Fibroblast of lung (primary cell): ENCODE measurements at regions not wholly inside any gene's neighbourhood (a gene's known extent, or its start where the extent isn't known, plus 50 kb on each side); places are given as distances from the start of the nearest gene placed in this dataset.
A peak's percentile ranks its signal among the peaks of the same experiment; 100 is the strongest.

Experiments
- DNase-seq, 2 donors: peaks; one replicate each; pipeline versions ENCODE4 v3.0.0 to v3.0.0-alpha.2; 2010; ENCODE audit warnings: low read depth in 2 of 2
- H2AFZ ChIP-seq: 2 replicates; pipeline ENCODE4 v1.5.1; 2012; ENCODE audit warnings: low read length, control low read depth, inconsistent platforms
- H3K27ac ChIP-seq: 2 replicates; pipeline ENCODE4 v1.5.1; 2011; ENCODE audit warnings: low read length, control low read depth; ENCODE audit not compliant: insufficient read depth
- H3K27me3 ChIP-seq: 2 replicates; pipeline ENCODE4 v1.5.1; 2011; ENCODE audit warnings: mild to moderate bottlenecking, low read length; ENCODE audit not compliant: control insufficient read depth, insufficient read depth
- H3K36me3 ChIP-seq: 2 replicates; pipeline ENCODE4 v1.5.1; 2011; ENCODE audit warnings: low read length; ENCODE audit not compliant: control insufficient read depth, insufficient read depth
- H3K4me1 ChIP-seq: 2 replicates; pipeline ENCODE4 v1.5.1; 2011; ENCODE audit warnings: low read length; ENCODE audit not compliant: control insufficient read depth, insufficient read depth; ENCODE audit errors: extremely low read depth
- H3K4me2 ChIP-seq: 2 replicates; pipeline ENCODE4 v1.5.1; 2011; ENCODE audit warnings: low read length, control low read depth; ENCODE audit not compliant: insufficient read depth; ENCODE audit errors: extremely low read depth
- H3K4me3 ChIP-seq, 4 experiments: fragments of 200-600 bp in 1 of 4; sonication (generic) in 1 of 4; replicated peaks in 1 of 4; 2 replicates each; pipeline ENCODE4 v1.5.1; 2011 to 2016; ENCODE audit warnings: low read length in 4 of 4, low read depth in 3 of 4, mild to moderate bottlenecking in 3 of 4, control low read depth in 2 of 4, inconsistent platforms in 1 of 4, mixed read lengths in 1 of 4; ENCODE audit not compliant: insufficient read depth in 1 of 4; ENCODE audit errors: control extremely low read depth in 1 of 4
- H3K79me2 ChIP-seq: 2 replicates; pipeline ENCODE4 v1.5.1; 2012; ENCODE audit warnings: mild to moderate bottlenecking, low read length, inconsistent platforms; ENCODE audit not compliant: control insufficient read depth, insufficient read depth
- H3K9ac ChIP-seq: 2 replicates; pipeline ENCODE4 v1.5.1; 2011; ENCODE audit warnings: mild to moderate bottlenecking, low read length, control low read depth; ENCODE audit not compliant: insufficient read depth
- H3K9me3 ChIP-seq: 2 replicates; pipeline ENCODE4 v1.5.1; 2012; ENCODE audit warnings: low read depth, low read length; ENCODE audit not compliant: control insufficient read depth, insufficient read depth
- H4K20me1 ChIP-seq: 2 replicates; pipeline ENCODE4 v1.5.1; 2011; ENCODE audit warnings: low read length; ENCODE audit not compliant: control insufficient read depth, insufficient read depth; ENCODE audit errors: extremely low read depth
- CTCF ChIP-seq, 2 donors: IDR thresholded peaks in 1 of 2; conservative IDR thresholded peaks in 1 of 2; 1 replicate in 1 of 2; 2 replicates in 1 of 2; pipeline ENCODE4 v1.5.1; 2011 to 2012; ENCODE audit warnings: low read length in 2 of 2, control low read depth in 1 of 2, inconsistent platforms in 1 of 2, low read depth in 1 of 2, mild to moderate bottlenecking in 1 of 2
- EZH2 ChIP-seq: IDR thresholded peaks from 2 replicates; pipeline ENCODE4 v1.5.1; 2012; ENCODE audit warnings: low read length, control low read depth, mild to moderate bottlenecking; ENCODE audit errors: missing control alignments

DNA sequence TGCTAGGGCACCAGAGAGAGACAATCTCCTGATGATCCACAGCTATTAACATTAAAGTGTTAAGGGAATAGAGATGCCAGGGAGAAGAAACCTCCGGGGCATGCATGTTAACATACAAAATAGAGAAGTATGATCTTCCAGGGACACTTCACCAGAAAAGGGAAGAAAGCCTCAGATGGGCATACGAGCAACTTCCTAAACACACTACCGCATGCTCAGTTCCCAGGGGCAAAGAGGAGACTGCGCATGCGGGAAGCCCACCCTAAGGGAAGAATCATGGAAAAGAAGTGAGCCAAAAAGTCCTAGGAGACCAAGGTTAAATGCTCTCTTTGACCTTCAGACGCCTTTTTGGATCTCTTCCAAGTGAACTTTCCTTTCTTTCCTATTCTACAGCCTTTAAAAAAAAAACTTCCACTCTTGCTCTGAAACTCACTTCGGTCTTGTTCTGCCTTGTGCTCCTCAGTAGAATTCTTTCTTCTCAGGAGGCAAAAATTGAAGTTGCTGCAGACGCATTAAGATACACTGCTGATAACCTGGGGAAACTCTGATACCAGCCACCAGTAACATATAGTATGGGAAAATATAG is 1211.3 kb downstream of the REEP3 start:
- no peaks in the 10 kb centered on the region for H3K9me3 ChIP-seq
- DNase-seq = no peak

GRCh38 chr10:64733980-64734379 is 1212.8 kb downstream of the REEP3 start:
- DNase-seq = peak in 1 of 2 donors; percentile 45
- Histone ChIP-seq H3K4me3 (no peak overlapping the region), H3K9ac (no peak overlapping the region), H3K36me3 (no peaks in the 10 kb centered on the region), H3K27me3 (no peaks in the 10 kb centered on the region), H3K4me1 (no peaks in the 10 kb centered on the region), H3K4me2 (no peak overlapping the region), H3K9me3 (no peaks in the 10 kb centered on the region), H3K27ac (no peak overlapping the region), H3K79me2 (no peaks in the 10 kb centered on the region), H4K20me1 (no peaks in the 10 kb centered on the region), H2AFZ (no peak overlapping the region)
- TF ChIP-seq EZH2 (no peak), CTCF (conservative IDR thresholded peaks at IDR 0.05 in 1 of 2, IDR thresholded peaks at IDR 0.05 in 1 of 2; ENCODE audit: low read depth in 1 of 2, low read length in 2 of 2) (peak in 1 of 2 donors; percentile 54)

More for the DNA sequence above, 1211.3 kb downstream of the REEP3 start:
- no peaks in the 10 kb centered on the region for H4K20me1 ChIP-seq
- no peaks in the 10 kb centered on the region for H3K36me3 ChIP-seq
- no peaks in the 10 kb centered on the region for H3K27me3 ChIP-seq
- H3K27ac ChIP-seq = no peak overlapping the region
- H2AFZ ChIP-seq = no peak overlapping the region
- H3K4me1 ChIP-seq = no peaks in the 10 kb centered on the region
- TF ChIP-seq EZH2 (no peak), CTCF (conservative IDR thresholded peaks at IDR 0.05 in 1 of 2, IDR thresholded peaks at IDR 0.05 in 1 of 2; ENCODE audit: low read depth in 1 of 2, low read length in 2 of 2) (no peak)
- H3K4me2 ChIP-seq = no peak overlapping the region
- no peak overlapping the region for H3K9ac ChIP-seq
- no peak overlapping the region for H3K4me3 ChIP-seq
- H3K79me2 ChIP-seq = no peaks in the 10 kb centered on the region

DNA sequence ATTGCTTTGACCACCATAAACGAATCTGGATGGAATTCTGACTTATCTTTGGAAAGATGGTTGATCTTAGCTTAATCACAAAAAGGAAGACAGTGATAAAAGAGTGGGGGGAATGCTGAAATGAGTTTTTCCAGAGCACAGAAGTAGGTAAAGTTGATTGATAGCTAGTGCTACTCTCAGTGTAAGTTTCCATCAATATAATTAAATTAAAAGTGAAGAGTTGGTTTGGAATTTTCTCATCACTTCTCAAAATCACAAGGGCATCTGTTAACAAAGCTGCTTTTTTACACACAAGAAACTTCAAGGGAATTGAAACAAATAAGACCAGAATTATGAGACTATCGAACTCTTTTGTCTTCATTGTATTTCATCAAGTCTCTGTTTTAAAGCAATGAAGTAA is 1217.3 kb downstream of the REEP3 start:
- H3K4me2 ChIP-seq = no peak overlapping the region
- no peaks in the 10 kb centered on the region for H3K79me2 ChIP-seq
- H3K36me3 ChIP-seq = no peaks in the 10 kb centered on the region
- H2AFZ ChIP-seq = no peak overlapping the region
- no peaks in the 10 kb centered on the region for H3K4me1 ChIP-seq
- H4K20me1 ChIP-seq = no peaks in the 10 kb centered on the region
- H3K4me3 ChIP-seq = no peak overlapping the region
- no peak for TF ChIP-seq EZH2
- no peak for TF ChIP-seq CTCF (conservative IDR thresholded peaks at IDR 0.05 in 1 of 2, IDR thresholded peaks at IDR 0.05 in 1 of 2; ENCODE audit: low read depth in 1 of 2, low read length in 2 of 2)
- no peaks in the 10 kb centered on the region for H3K27me3 ChIP-seq
- no peak for DNase-seq
- no peaks in the 10 kb centered on the region for H3K9me3 ChIP-seq
- H3K9ac ChIP-seq = no peak overlapping the region
- H3K27ac ChIP-seq = no peak overlapping the region
